Glomerular endothelial cell (primary cell): ENCODE measurements at regions not wholly inside any gene's neighbourhood (a gene's known extent, or its start where the extent isn't known, plus 50 kb on each side); places are given as distances from the start of the nearest gene placed in this dataset.

Experiments
- DNase-seq: peaks from one replicate; pipeline ENCODE4 v3.0.0-alpha.2; 2011; ENCODE audit warnings: low read depth, low spot score; ENCODE audit errors: extremely low read depth

GRCh38 chr14:38850664-38851063 is 252.4 kb downstream of the SEC23A start:
- no peak for DNase-seq

- no peak for DNase-seq
Observed at GRCh38 chr14:38848243-38848935, 254.6 kb downstream of the SEC23A start.

GRCh38 chr14:38847161-38847560 is 255.9 kb downstream of the SEC23A start:
- no peak for DNase-seq

GRCh38 chr14:38839694-38840365 is 263.2 kb downstream of the SEC23A start:
- DNase-seq: peak; percentile 61

- no peak for DNase-seq
Observed at GRCh38 chr14:38838979-38839323, 264.1 kb downstream of the SEC23A start.

- no peak for DNase-seq
Observed at GRCh38 chr14:38838049-38838978, 264.7 kb downstream of the SEC23A start.

GRCh38 chr14:38837343-38838048 is 265.5 kb downstream of the SEC23A start:
- no peak for DNase-seq

- DNase-seq: no peak
Observed at GRCh38 chr14:38836539-38836938, 266.5 kb downstream of the SEC23A start.

- DNase-seq: no peak
Observed at GRCh38 chr14:38835874-38836273, 267.2 kb downstream of the SEC23A start.

GRCh38 chr14:38828183-38828827 is 274.7 kb downstream of the SEC23A start:
- DNase-seq: no peak

GRCh38 chr14:38824706-38825105 is 278.3 kb downstream of the SEC23A start:
- no peak for DNase-seq

- DNase-seq: no peak
Observed at GRCh38 chr14:38818555-38818954, 284.5 kb downstream of the SEC23A start.

- DNase-seq: no peak
Observed at GRCh38 chr14:38808734-38809455, 294.1 kb downstream of the SEC23A start.

- DNase-seq: no peak
Observed at GRCh38 chr14:38799671-38800070, 303.4 kb downstream of the SEC23A start.

GRCh38 chr14:38794677-38795076 is 308.4 kb downstream of the SEC23A start:
- no peak for DNase-seq

- DNase-seq: no peak
Observed at GRCh38 chr14:38791862-38792261, 311.2 kb downstream of the SEC23A start.

- no peak for DNase-seq
Observed at GRCh38 chr14:38790916-38791315, 312.1 kb downstream of the SEC23A start.

GRCh38 chr14:38789805-38790204 is 313.2 kb downstream of the SEC23A start:
- DNase-seq: no peak

- no peak for DNase-seq
Observed at GRCh38 chr14:38788060-38788459, 315.0 kb downstream of the SEC23A start.

GRCh38 chr14:38786921-38787320 is 316.1 kb downstream of the SEC23A start:
- no peak for DNase-seq
